Ovary (tissue), 3 donors: ENCODE measurements at regions not wholly inside any gene's neighbourhood (a gene's known extent, or its start where the extent isn't known, plus 50 kb on each side); places are given as distances from the start of the nearest gene placed in this dataset.

Source experiments
- CTCF ChIP-seq, 3 donors: fragments of 450-650 bp in 2 of 3; fragments of 200-600 bp in 1 of 3; IDR thresholded peaks; one replicate each; pipeline versions ENCODE4 v1.5.1 to v1.8.0; 2016 to 2022; ENCODE audit warnings: antibody characterized with exemption in 3 of 3, mild to moderate bottlenecking in 1 of 3
- EP300 ChIP-seq: sonication (generic); formaldehyde crosslinking; IDR thresholded peaks from one replicate; pipeline ENCODE4 v1.6.1; 2017; ENCODE audit warnings: antibody characterized with exemption
- POLR2A ChIP-seq: fragments of 450-650 bp; IDR thresholded peaks from one replicate; pipeline ENCODE4 v1.6.1; 2017; ENCODE audit warnings: antibody characterized with exemption, mild to moderate bottlenecking, moderate library complexity
- donor health status: DM: no; HTN: no; CAD: no.

GRCh38 chr2:8481463-8482009 lies 200.3 kb upstream of the ID2 start:
- TF ChIP-seq CTCF (IDR thresholded peaks at IDR 0.05) = no peak
- no peak for TF ChIP-seq POLR2A
- TF ChIP-seq EP300 = no peak
